ENCODE measurements at regions not wholly inside any gene's neighbourhood (a gene's known extent, or its start where the extent isn't known, plus 50 kb on each side); places are given as distances from the start of the nearest gene placed in this dataset.

DNA sequence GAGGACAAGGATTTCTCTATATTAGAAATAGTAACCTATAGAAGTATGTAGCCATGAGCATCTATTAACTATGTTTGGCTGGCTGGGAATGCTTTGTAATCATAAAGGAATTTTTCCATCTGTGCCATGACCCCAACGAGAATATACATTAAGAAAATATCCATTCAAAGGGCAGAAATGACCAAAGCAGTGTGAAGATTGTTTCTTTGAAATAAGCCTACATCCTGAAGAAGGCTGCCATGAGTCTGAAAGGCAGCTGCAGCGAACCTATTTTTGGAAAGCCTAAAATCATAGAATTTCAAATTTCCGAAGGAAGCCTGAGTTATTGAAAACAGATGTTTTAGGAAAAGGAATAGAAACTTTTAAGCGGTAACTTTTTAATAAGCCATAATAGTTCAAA, 244.2 kb upstream of the FOXK1 start:
- H3K4me3 Mint-ChIP-seq = no peak overlapping the region
- no peak for DNase-seq (ENCODE audit: low spot score)
- H3K27ac Mint-ChIP-seq = no peak overlapping the region
- H3K27me3 ChIP-seq (ENCODE audit: insufficient read depth) = no peaks in the 10 kb centered on the region
- no peaks in the 10 kb centered on the region for H3K36me3 ChIP-seq (ENCODE audit: insufficient read depth)
- H3K27ac ChIP-seq (ENCODE audit: low read depth) = no peak overlapping the region
- no peak for ATAC-seq
- no peaks in the 10 kb centered on the region for H3F3A ChIP-seq (replicated peaks; ENCODE audit: low read depth)
- peaks cover 8% of the 10 kb centered on the region; the same call in 2 of the 3 replicates for H3K36me3 Mint-ChIP-seq (ENCODE audit: low read depth)
- no peaks in the 10 kb centered on the region for H3K4me1 ChIP-seq (ENCODE audit: insufficient read depth)
- no peak overlapping the region for H3K4me2 ChIP-seq
- peaks cover 3% of the 10 kb centered on the region for H3K27me3 Mint-ChIP-seq (ENCODE audit: insufficient read depth, low read depth, poor library complexity)
- no peaks in the 10 kb centered on the region for H3K4me1 Mint-ChIP-seq
- TF ChIP-seq ZNF114 (CRISPR knock-in tag; IDR thresholded peaks at IDR 0.05) (no peak), ZNF331 (CRISPR knock-in tag; IDR thresholded peaks at IDR 0.05; ENCODE audit: low read depth) (no peak), STAT1 (IDR thresholded peaks at IDR 0.05; ENCODE audit: unreplicated experiment) (no peak), CREB1 (CRISPR knock-in tag; IDR thresholded peaks at IDR 0.05; ENCODE audit: low read depth) (no peak), JUNB (IDR thresholded peaks at IDR 0.05; ENCODE audit: unreplicated experiment) (no peak), EZH2 (IDR thresholded peaks at IDR 0.05; ENCODE audit: low read depth, unreplicated experiment) (no peak), POLR2AphosphoS5 (IDR thresholded peaks at IDR 0.05; ENCODE audit: low read depth) (no peak), EZH2phosphoT487 (IDR thresholded peaks at IDR 0.05; ENCODE audit: unreplicated experiment) (no peak)
- TF ChIP-seq, protein P1, sequence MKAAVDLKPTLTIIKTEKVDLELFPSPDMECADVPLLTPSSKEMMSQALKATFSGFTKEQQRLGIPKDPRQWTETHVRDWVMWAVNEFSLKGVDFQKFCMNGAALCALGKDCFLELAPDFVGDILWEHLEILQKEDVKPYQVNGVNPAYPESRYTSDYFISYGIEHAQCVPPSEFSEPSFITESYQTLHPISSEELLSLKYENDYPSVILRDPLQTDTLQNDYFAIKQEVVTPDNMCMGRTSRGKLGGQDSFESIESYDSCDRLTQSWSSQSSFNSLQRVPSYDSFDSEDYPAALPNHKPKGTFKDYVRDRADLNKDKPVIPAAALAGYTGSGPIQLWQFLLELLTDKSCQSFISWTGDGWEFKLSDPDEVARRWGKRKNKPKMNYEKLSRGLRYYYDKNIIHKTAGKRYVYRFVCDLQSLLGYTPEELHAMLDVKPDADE (IDR thresholded peaks at IDR 0.05) = no peak
- TF ChIP-seq, protein P2, sequence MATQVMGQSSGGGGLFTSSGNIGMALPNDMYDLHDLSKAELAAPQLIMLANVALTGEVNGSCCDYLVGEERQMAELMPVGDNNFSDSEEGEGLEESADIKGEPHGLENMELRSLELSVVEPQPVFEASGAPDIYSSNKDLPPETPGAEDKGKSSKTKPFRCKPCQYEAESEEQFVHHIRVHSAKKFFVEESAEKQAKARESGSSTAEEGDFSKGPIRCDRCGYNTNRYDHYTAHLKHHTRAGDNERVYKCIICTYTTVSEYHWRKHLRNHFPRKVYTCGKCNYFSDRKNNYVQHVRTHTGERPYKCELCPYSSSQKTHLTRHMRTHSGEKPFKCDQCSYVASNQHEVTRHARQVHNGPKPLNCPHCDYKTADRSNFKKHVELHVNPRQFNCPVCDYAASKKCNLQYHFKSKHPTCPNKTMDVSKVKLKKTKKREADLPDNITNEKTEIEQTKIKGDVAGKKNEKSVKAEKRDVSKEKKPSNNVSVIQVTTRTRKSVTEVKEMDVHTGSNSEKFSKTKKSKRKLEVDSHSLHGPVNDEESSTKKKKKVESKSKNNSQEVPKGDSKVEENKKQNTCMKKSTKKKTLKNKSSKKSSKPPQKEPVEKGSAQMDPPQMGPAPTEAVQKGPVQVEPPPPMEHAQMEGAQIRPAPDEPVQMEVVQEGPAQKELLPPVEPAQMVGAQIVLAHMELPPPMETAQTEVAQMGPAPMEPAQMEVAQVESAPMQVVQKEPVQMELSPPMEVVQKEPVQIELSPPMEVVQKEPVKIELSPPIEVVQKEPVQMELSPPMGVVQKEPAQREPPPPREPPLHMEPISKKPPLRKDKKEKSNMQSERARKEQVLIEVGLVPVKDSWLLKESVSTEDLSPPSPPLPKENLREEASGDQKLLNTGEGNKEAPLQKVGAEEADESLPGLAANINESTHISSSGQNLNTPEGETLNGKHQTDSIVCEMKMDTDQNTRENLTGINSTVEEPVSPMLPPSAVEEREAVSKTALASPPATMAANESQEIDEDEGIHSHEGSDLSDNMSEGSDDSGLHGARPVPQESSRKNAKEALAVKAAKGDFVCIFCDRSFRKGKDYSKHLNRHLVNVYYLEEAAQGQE (IDR thresholded peaks at IDR 0.05; ENCODE audit: unreplicated experiment) = no peak
- TF ChIP-seq, protein P3, sequence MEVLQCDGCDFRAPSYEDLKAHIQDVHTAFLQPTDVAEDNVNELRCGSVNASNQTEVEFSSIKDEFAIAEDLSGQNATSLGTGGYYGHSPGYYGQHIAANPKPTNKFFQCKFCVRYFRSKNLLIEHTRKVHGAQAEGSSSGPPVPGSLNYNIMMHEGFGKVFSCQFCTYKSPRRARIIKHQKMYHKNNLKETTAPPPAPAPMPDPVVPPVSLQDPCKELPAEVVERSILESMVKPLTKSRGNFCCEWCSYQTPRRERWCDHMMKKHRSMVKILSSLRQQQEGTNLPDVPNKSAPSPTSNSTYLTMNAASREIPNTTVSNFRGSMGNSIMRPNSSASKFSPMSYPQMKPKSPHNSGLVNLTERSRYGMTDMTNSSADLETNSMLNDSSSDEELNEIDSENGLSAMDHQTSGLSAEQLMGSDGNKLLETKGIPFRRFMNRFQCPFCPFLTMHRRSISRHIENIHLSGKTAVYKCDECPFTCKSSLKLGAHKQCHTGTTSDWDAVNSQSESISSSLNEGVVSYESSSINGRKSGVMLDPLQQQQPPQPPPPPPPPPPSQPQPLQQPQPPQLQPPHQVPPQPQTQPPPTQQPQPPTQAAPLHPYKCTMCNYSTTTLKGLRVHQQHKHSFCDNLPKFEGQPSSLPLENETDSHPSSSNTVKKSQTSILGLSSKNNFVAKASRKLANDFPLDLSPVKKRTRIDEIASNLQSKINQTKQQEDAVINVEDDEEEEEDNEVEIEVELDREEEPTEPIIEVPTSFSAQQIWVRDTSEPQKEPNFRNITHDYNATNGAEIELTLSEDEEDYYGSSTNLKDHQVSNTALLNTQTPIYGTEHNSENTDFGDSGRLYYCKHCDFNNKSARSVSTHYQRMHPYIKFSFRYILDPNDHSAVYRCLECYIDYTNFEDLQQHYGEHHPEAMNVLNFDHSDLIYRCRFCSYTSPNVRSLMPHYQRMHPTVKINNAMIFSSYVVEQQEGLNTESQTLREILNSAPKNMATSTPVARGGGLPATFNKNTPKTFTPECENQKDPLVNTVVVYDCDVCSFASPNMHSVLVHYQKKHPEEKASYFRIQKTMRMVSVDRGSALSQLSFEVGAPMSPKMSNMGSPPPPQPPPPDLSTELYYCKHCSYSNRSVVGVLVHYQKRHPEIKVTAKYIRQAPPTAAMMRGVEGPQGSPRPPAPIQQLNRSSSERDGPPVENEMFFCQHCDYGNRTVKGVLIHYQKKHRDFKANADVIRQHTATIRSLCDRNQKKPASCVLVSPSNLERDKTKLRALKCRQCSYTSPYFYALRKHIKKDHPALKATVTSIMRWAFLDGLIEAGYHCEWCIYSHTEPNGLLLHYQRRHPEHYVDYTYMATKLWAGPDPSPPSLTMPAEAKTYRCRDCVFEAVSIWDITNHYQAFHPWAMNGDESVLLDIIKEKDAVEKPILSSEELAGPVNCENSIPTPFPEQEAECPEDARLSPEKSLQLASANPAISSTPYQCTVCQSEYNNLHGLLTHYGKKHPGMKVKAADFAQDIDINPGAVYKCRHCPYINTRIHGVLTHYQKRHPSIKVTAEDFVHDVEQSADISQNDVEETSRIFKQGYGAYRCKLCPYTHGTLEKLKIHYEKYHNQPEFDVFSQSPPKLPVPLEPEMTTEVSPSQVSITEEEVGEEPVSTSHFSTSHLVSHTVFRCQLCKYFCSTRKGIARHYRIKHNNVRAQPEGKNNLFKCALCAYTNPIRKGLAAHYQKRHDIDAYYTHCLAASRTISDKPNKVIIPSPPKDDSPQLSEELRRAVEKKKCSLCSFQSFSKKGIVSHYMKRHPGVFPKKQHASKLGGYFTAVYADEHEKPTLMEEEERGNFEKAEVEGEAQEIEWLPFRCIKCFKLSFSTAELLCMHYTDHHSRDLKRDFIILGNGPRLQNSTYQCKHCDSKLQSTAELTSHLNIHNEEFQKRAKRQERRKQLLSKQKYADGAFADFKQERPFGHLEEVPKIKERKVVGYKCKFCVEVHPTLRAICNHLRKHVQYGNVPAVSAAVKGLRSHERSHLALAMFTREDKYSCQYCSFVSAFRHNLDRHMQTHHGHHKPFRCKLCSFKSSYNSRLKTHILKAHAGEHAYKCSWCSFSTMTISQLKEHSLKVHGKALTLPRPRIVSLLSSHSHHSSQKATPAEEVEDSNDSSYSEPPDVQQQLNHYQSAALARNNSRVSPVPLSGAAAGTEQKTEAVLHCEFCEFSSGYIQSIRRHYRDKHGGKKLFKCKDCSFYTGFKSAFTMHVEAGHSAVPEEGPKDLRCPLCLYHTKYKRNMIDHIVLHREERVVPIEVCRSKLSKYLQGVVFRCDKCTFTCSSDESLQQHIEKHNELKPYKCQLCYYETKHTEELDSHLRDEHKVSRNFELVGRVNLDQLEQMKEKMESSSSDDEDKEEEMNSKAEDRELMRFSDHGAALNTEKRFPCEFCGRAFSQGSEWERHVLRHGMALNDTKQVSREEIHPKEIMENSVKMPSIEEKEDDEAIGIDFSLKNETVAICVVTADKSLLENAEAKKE (CRISPR knock-in tag; IDR thresholded peaks at IDR 0.05) = no peak
- TF ChIP-seq, protein P4, sequence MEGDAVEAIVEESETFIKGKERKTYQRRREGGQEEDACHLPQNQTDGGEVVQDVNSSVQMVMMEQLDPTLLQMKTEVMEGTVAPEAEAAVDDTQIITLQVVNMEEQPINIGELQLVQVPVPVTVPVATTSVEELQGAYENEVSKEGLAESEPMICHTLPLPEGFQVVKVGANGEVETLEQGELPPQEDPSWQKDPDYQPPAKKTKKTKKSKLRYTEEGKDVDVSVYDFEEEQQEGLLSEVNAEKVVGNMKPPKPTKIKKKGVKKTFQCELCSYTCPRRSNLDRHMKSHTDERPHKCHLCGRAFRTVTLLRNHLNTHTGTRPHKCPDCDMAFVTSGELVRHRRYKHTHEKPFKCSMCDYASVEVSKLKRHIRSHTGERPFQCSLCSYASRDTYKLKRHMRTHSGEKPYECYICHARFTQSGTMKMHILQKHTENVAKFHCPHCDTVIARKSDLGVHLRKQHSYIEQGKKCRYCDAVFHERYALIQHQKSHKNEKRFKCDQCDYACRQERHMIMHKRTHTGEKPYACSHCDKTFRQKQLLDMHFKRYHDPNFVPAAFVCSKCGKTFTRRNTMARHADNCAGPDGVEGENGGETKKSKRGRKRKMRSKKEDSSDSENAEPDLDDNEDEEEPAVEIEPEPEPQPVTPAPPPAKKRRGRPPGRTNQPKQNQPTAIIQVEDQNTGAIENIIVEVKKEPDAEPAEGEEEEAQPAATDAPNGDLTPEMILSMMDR (conservative IDR thresholded peaks at IDR 0.05; ENCODE audit: low read depth in 2 of 2) = no peak
- no peaks in the 10 kb centered on the region for H4K20me1 ChIP-seq (replicated peaks; ENCODE audit: insufficient read depth)
- H2AFZ ChIP-seq = no peak overlapping the region
- H3K4me3 ChIP-seq = no peak overlapping the region
- peaks cover 80% of the 10 kb centered on the region for H3K9me3 Mint-ChIP-seq
- H3K9me2 ChIP-seq (ENCODE audit: insufficient read depth) = peaks cover 3% of the 10 kb centered on the region; the same call in 1 of the 2 replicates
- no peaks in the 10 kb centered on the region for H3K79me2 ChIP-seq (replicated peaks; ENCODE audit: insufficient read depth)
